BJ (cell line): ENCODE measurements at regions not wholly inside any gene's neighbourhood (a gene's known extent, or its start where the extent isn't known, plus 50 kb on each side); places are given as distances from the start of the nearest gene placed in this dataset.

Source experiments
- CTCF ChIA-PET: fragments of 350-600 bp; formaldehyde crosslinking; extraction: SDS; loops from one replicate; lab custom pipeline; 2021; ENCODE audit warnings: antibody characterized with exemption, inconsistent platforms; lab: Yijun Ruan, JAX
- POLR2A ChIA-PET: fragments of 300-600 bp; sonication (Branson Sonifier 250); formaldehyde crosslinking; extraction: SDS; loops from one replicate; lab custom pipeline; 2021; ENCODE audit warnings: antibody characterized with exemption; lab: Charles Lee
- DNase-seq: peaks from one replicate; pipeline ENCODE4 v3.0.0-alpha.2; 2011; ENCODE audit warnings: low read depth
- H3K27me3 ChIP-seq: 2 replicates; pipeline ENCODE4 v1.6.0; 2011; ENCODE audit warnings: low read length; ENCODE audit not compliant: control insufficient read depth, insufficient read depth
- H3K36me3 ChIP-seq: 2 replicates; pipeline ENCODE4 v1.5.1; 2011; ENCODE audit warnings: low read length; ENCODE audit not compliant: control insufficient read depth, insufficient read depth
- H3K4me3 ChIP-seq: 2 replicates; pipeline ENCODE4 v1.5.1; 2011; ENCODE audit warnings: low read depth, mild to moderate bottlenecking, control low read depth, low read length
- TF ChIP-seq, protein P1 (sequence below): IDR thresholded peaks from 2 replicates; pipeline ENCODE4 v1.5.1; 2011; ENCODE audit warnings: low read depth, mild to moderate bottlenecking, control low read depth, inconsistent platforms, low read length, moderate library complexity; ENCODE audit not compliant: insufficient read depth

DNA sequence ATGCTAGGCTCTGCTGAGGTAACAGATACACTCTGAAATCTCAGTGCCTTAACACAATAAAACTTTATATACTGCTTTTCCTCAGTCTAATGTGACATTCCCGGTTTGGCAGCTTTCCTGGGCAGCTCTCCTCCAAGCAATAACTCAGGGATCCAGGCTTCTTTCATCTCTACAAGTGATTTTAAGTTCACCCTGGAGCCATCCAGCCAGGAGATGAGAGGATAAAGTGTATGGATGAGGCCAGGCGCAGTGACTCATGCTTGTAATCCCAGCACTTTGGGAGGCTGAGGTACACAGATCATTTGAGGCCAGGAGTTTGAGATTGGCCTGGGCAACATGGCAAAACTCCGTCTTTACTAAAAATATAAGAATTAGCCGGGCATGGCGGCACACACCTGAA is 147.2 kb downstream of the UTP18 start:
- CTCF ChIA-PET, result no interaction called here
- H3K36me3 ChIP-seq, result no peaks in the 10 kb centered on the region
- TF ChIP-seq, protein P1, sequence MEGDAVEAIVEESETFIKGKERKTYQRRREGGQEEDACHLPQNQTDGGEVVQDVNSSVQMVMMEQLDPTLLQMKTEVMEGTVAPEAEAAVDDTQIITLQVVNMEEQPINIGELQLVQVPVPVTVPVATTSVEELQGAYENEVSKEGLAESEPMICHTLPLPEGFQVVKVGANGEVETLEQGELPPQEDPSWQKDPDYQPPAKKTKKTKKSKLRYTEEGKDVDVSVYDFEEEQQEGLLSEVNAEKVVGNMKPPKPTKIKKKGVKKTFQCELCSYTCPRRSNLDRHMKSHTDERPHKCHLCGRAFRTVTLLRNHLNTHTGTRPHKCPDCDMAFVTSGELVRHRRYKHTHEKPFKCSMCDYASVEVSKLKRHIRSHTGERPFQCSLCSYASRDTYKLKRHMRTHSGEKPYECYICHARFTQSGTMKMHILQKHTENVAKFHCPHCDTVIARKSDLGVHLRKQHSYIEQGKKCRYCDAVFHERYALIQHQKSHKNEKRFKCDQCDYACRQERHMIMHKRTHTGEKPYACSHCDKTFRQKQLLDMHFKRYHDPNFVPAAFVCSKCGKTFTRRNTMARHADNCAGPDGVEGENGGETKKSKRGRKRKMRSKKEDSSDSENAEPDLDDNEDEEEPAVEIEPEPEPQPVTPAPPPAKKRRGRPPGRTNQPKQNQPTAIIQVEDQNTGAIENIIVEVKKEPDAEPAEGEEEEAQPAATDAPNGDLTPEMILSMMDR, result no peak
- POLR2A ChIA-PET, result no interaction called here
- H3K27me3 ChIP-seq, result no peaks in the 10 kb centered on the region
- H3K4me3 ChIP-seq, result no peak overlapping the region
- DNase-seq, result no peak

DNA sequence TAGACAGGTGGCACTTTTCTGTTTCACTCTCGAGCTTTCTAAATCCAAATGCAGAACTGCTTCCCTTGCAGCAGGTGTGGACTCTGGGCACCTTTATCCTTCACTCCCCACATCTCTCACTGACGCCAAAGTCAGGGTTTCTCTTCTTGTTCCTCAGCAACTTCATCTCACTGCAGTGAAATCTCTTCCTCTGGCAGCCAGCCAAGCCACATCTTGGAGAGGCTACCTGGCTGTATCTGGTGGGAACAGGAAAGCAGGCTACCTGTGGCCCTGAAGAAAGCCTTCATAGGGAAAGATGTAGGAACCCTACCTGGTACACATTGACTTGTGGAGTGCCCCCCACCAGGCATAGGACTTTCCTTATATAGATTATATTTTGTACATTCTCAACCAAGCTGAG is 159.1 kb downstream of the UTP18 start:
- POLR2A ChIA-PET, result no interaction called here
- no peak for DNase-seq
- H3K27me3 ChIP-seq, result no peaks in the 10 kb centered on the region
- CTCF ChIA-PET, result no interaction called here
- TF ChIP-seq, protein P1, result no peak
- no peak overlapping the region for H3K4me3 ChIP-seq
- H3K36me3 ChIP-seq, result no peaks in the 10 kb centered on the region

DNA sequence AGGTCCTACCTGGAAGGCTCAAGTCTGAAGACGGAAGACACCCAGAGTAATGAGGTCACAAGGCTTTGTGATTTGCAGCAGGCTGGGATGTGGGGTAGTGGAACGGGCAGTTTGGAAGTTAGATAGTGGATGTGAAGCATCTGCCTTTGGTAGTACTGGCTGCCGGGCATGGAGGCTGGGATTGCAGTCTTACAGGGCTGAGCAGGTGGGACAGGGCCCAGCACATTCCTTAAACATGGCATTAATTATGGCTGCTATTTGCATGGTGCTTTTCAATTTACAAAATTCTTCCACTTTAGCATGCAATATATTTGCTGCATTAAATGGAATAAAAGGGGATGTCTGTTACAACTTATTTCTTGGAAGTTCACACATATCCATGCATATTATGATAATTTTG is 161.2 kb downstream of the UTP18 start:
- Histone ChIP-seq H3K27me3 (no peaks in the 10 kb centered on the region), H3K36me3 (no peaks in the 10 kb centered on the region), H3K4me3 (no peak overlapping the region)
- TF ChIP-seq, protein P1, result no peak
- POLR2A ChIA-PET, result no interaction called here
- no peak for DNase-seq
- CTCF ChIA-PET, result no interaction called here

DNA sequence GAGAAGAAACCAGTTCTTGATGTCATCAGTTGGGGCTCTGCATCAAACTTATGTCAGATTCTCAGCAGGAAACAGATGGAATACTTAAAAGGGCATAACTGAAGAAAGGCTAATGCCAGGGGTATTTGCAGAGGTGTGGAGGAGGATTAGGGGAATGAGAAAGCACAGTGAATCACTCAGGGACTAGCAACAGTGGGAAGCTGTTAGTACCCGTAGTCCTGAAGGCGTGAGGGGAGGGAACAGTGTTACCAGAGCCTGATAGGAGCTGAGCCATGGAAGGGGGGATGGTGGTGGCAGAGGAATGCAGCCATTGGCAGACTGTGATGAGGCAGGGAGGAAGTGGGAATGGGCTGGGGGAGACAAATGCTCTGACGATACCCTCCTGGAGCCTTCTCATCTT is 162.3 kb downstream of the UTP18 start:
- ChIA-PET CTCF (no interaction called here), POLR2A (no interaction called here)
- no peaks in the 10 kb centered on the region for H3K36me3 ChIP-seq
- H3K4me3 ChIP-seq, result no peak overlapping the region
- TF ChIP-seq, protein P1, result no peak
- H3K27me3 ChIP-seq, result no peaks in the 10 kb centered on the region
- DNase-seq, result no peak

DNA sequence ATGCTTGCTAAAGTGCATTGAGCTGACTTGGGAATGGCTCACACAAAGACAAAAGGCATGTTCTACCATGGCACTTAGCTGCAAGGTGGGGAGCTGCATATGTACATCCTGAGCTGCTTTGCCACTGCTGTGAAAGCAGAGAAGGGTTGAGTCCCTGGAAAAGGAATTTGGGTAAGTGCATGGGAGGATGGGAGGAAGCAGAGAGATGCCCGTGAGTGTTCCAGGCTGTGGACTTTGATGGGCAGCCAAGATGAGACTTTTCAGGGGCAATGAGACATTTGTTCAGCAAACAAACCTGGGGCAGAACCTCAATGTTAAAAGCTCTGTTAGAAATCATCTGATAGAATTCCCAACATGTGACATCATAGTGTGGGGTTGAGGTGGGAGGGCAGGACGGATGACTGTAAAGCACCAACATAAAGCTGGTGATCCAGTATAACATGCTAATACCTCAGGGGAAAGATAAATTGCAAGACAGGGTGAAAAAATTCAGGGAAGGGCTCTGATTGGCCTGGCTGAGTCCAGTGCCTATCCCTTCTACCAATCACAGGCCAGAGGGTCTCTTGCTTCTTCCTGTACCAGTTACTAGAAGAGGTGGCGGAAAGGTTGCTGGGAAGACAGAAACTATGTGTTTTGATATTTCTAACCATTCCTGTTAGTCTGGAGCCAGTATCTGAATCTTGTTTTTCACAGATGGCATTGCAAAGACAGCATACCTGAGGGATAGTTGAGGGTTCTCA is 163.2 kb downstream of the UTP18 start:
- CTCF ChIA-PET, result no interaction called here
- no peaks in the 10 kb centered on the region for H3K36me3 ChIP-seq
- TF ChIP-seq, protein P1, result no peak
- POLR2A ChIA-PET, result no interaction called here
- no peak for DNase-seq
- H3K4me3 ChIP-seq, result no peak overlapping the region
- no peaks in the 10 kb centered on the region for H3K27me3 ChIP-seq
